GM21723 (cell line): ENCODE measurements at regions not wholly inside any gene's neighbourhood (a gene's known extent, or its start where the extent isn't known, plus 50 kb on each side); places are given as distances from the start of the nearest gene placed in this dataset.
"Not testable (repeated sequence)": the region's sequence is repeated elsewhere in the genome, so short reads cannot be mapped to it uniquely, and the experiment has no call there.

Experiments
- ATAC-seq: cut with Tn5 transposase; IDR thresholded peaks from one replicate; pipeline ENCODE4 v1.9.1; 2021; ENCODE audit warnings: mild to moderate bottlenecking, moderate library complexity; ENCODE audit not compliant: unreplicated experiment

- ATAC-seq: no peak
Observed at GRCh38 chr5:142411656-142412425, 87.0 kb upstream of the SPRY4 start.

DNA sequence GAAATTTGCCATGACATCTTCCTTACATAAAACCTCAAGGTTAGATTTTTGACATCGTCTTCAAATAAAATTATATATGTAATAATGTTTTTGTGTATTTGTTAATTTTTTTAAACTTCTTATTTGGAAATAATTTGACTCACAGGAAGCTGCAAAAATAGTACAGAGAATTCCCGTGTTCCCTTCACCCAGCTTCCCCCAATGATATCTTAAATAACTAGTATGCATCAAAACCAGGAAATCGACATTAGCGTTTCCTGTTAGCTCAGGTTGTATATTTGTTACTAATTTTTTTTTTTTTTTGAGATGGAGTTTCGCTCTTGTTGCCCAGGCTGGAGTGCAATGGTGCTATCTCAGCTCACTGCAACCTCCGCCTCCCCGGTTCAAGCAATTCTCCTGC is 86.3 kb upstream of the SPRY4 start:
- no peak for ATAC-seq

- ATAC-seq: no peak
Observed at GRCh38 chr5:142408981-142409481, 84.2 kb upstream of the SPRY4 start.

- ATAC-seq: no peak
Observed at GRCh38 chr5:142408536-142408935, 83.7 kb upstream of the SPRY4 start.

DNA sequence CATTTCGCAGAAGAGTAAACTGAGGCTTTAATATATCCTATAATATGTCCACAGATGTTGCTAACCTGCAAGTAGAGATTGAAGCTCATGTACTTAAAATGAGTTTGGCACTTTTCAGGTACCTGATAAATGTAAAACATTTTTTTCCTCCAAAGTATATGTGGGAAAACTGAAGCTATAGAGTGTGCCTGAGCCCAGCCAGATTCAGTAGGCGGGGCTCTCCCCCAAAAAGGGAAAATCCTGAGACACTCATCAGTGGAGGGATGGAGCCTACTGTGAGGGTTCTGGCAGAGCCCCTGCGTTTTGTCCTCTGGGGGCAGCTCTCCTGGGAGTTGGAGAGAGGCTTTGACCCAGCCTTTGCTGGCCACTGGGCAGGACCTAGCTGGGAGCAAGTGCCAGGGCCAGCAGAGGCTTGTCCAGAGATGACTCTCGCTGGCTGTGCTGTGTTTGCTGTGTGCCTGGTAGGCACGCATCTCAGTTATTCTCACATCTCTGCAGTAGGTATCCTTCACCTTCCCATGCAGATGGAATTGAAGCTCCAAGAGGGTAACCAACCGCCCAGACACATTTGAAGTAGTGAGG is 81.1 kb upstream of the SPRY4 start:
- no peak for ATAC-seq

GRCh38 chr5:142405023-142405422 is 80.2 kb upstream of the SPRY4 start:
- ATAC-seq: no peak

- ATAC-seq: no peak
Observed at GRCh38 chr5:142404046-142404477, 79.2 kb upstream of the SPRY4 start.

- ATAC-seq: no peak
Observed at GRCh38 chr5:142403583-142403982, 78.8 kb upstream of the SPRY4 start.

GRCh38 chr5:142402752-142403318 is 78.0 kb upstream of the SPRY4 start:
- ATAC-seq: no peak

GRCh38 chr5:142400415-142400814 is 75.6 kb upstream of the SPRY4 start:
- ATAC-seq: no peak

GRCh38 chr5:142399891-142400290 is 75.1 kb upstream of the SPRY4 start:
- no peak for ATAC-seq

GRCh38 chr5:142398730-142399055 is 73.9 kb upstream of the SPRY4 start:
- no peak for ATAC-seq

DNA sequence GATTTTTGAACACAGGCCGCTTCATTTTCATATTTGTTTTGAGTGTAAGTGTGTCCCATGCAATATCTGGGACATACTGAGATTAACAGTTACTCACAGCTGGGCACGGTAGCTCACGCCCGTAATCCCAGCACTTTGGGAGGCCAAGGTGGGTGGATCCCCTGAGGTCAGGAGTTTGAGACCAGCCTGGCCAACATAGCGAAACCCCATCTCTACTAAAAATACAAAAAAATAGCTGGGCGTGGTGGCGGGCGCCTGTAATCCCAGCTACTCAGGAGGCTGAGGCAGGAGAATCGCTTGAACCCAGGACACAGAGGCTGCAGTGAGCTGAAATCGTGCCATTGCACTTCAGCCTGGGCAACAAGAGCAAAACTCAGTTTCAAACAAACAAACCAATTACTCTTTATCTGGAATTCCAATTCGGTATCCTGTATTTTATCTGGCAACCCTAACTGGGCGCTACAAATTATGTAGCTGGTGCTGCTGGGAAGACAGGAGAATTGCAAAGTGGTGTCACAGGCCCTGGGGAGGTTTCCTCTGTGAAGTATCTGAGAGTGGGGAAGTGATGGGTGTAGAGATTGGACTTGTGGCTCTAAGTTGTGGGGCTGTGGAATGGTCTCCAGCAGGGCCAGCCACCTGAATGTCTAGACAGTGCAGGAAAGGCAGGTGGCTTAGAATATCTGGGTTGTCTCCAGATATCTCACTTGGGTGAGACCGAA is 73.3 kb upstream of the SPRY4 start:
- not testable (repeated sequence) for ATAC-seq

GRCh38 chr5:142397178-142397577 is 72.4 kb upstream of the SPRY4 start:
- ATAC-seq: no peak

GRCh38 chr5:142396436-142397038 is 71.7 kb upstream of the SPRY4 start:
- no peak for ATAC-seq

DNA sequence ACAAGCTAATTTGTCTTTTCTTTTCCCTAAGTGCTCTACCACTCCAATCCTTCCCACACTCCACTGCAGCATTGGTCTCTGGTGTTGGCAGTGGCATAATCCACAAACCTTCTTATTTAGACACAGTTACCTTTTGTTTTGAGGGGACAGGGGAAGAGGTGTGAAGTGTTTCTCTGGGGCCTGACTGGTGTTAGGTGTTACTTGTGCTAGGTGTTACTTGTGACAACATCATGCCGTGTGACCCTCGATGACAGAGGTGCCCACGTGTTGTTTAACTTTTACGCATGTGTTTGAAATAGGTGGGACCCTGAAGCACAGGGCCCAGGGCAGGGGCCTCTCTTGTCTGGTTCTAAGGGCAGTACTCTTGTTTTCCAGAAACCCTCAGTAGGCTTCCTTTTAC is 70.5 kb upstream of the SPRY4 start:
- ATAC-seq: no peak

DNA sequence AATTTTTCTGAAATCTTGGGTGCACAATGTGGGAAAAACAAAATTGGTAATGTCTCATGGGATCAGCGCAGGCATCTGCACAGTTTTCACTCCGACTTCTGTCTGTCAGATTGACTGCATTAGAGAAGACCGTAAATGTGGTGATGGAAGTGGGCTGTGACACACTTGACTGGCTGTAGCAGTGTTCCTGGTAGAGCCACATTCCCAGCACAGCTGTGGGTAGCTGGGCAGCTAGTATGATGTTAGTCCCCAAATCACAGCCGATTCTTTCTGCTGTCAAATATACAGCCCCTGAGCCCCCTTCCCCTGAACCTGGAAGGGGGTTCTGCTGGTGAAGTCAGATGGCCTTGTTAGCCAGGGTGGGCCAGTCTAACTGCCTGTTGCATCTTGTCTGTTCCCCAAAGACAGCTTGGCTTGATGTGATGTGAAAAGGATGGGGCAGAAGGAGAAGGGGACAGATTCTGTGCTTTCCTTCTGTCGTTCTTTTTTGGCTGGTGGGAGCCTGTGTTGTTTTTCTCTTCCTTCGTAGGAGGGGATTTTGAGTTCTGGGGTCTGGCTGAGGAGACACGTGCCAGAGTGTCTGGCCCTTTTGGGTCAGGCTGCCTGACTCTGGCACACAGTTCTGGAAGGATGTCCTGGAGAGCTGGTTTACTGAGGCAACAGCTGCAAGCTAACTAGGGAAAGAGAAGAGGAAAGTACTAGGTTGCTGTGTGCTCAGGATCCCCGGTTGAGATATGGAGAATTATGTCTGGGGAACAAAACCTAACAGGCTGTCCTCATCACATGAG is 66.4 kb upstream of the SPRY4 start:
- no peak for ATAC-seq

DNA sequence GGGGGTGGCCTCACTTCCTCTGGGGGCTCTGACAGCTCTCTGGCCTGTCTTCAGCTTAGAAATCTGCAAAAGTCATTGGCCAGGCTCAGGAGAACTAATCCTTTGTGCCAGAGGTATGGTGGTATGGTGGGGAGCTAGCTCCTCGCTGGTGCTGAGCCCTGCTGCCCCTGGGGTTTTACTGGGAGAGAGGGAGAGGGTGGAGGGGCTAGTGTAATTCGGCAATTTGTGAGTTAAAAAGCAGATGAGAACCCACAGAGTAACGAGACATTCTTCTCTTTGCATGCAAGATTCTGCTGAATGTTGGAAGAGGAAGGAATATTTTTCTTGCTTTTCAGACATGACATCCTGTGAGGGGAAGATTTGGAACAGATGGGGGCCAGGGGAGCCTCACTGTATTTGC is 65.5 kb upstream of the SPRY4 start:
- no peak for ATAC-seq

GRCh38 chr5:142388696-142389095 is 63.9 kb upstream of the SPRY4 start:
- no peak for ATAC-seq

GRCh38 chr5:142387024-142387682 is 62.3 kb upstream of the SPRY4 start:
- no peak for ATAC-seq
